D721Med (cell line): ENCODE measurements at regions not wholly inside any gene's neighbourhood (a gene's known extent, or its start where the extent isn't known, plus 50 kb on each side); places are given as distances from the start of the nearest gene placed in this dataset.

Source experiments
- DNase-seq: peaks from one replicate; pipeline ENCODE4 v3.0.0; 2011; ENCODE audit warnings: low spot score; ENCODE audit not compliant: insufficient read length
- FAIRE-seq: peaks from 2 replicates; lab custom pipeline; 2011; peaks lifted over from hg19 to GRCh38; lab: Jason Lieb, UNC
- TF ChIP-seq, protein P1 (sequence below): IDR thresholded peaks from 2 replicates; pipeline ENCODE4 v1.5.1; 2012; ENCODE audit warnings: mild to moderate bottlenecking, control low read depth; ENCODE audit not compliant: insufficient read depth; ENCODE audit errors: missing control alignments

- TF ChIP-seq, protein P1, sequence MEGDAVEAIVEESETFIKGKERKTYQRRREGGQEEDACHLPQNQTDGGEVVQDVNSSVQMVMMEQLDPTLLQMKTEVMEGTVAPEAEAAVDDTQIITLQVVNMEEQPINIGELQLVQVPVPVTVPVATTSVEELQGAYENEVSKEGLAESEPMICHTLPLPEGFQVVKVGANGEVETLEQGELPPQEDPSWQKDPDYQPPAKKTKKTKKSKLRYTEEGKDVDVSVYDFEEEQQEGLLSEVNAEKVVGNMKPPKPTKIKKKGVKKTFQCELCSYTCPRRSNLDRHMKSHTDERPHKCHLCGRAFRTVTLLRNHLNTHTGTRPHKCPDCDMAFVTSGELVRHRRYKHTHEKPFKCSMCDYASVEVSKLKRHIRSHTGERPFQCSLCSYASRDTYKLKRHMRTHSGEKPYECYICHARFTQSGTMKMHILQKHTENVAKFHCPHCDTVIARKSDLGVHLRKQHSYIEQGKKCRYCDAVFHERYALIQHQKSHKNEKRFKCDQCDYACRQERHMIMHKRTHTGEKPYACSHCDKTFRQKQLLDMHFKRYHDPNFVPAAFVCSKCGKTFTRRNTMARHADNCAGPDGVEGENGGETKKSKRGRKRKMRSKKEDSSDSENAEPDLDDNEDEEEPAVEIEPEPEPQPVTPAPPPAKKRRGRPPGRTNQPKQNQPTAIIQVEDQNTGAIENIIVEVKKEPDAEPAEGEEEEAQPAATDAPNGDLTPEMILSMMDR = no peak
- DNase-seq = no peak
- FAIRE-seq = no peak
Measured at GRCh38 chr2:16127276-16127940, 187.1 kb downstream of the MYCN start.

DNA sequence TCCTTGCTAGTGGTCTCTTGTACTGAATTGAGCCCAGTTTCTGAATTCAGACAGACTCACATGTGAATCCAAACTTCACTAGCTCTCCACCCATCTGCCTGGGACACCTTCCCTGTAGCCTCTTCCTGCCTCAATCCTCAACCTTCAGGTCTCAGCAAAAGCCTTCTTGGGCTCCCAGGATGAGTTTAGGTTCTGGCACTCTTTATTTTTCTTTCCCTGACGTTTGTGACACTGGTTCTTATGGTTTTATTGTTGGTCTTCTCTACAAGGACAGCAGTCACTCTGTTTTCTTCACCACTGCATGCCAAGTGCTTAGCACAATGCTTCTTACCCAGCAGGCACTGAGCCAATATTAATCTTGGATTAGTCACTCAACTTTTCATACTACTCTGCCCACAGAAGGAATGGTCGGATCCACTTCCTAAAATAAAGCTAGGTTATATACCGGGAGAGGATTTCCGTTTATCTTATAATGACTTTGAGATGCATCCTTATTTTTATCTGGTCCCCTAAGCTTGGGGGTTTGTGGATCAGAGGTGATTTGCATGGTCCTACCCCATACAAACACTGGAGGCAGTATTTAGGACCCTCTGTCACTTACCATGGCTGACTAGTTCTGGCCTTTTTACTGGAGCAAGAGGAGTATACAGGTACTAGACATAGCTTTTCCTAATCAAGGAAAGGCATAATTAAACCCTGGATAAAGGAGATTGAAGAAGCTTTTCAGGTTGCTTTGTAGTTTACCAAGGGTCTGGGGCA lies 186.3 kb downstream of the MYCN start:
- FAIRE-seq = no peak
- TF ChIP-seq, protein P1 = no peak
- no peak for DNase-seq

GRCh38 chr2:16125614-16126516 lies 185.5 kb downstream of the MYCN start:
- FAIRE-seq = no peak
- DNase-seq = no peak
- TF ChIP-seq, protein P1 = no peak

DNA sequence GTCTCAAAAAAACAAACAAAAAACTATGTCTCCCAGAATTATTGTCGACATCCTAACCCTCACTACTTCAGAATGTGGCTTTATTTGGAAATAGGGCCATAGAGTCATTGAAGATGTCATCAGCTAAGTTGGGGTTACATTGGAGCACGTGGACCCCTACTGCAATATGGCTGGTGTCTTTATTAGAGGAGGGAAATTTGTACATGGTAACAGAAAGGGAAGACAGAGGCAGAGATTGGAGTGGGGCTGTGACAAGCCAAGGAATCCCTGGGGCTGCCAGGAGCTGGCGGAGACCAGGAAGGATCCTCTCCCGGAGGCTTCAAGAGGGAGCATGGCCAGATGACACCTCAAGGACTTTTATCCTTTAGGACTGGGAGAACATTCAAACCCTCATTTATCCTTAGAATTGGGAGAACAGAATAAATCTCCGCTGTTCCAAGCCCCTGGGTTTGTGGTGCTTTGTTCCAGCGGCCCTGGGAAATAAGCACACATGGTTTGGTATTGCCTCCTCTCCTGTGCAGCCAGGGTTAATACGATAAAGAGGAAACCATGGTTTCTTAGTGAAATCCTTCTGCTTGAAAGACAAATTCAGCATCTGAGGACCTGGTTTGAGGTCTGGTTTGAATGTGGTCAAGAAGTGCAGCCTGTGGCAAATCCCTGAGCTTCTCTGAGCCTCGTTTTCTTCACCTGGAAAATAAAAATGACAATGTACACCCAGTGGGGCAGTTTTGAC lies 184.7 kb downstream of the MYCN start:
- FAIRE-seq (no peak), DNase-seq (no peak)
- TF ChIP-seq, protein P1 = no peak

DNA sequence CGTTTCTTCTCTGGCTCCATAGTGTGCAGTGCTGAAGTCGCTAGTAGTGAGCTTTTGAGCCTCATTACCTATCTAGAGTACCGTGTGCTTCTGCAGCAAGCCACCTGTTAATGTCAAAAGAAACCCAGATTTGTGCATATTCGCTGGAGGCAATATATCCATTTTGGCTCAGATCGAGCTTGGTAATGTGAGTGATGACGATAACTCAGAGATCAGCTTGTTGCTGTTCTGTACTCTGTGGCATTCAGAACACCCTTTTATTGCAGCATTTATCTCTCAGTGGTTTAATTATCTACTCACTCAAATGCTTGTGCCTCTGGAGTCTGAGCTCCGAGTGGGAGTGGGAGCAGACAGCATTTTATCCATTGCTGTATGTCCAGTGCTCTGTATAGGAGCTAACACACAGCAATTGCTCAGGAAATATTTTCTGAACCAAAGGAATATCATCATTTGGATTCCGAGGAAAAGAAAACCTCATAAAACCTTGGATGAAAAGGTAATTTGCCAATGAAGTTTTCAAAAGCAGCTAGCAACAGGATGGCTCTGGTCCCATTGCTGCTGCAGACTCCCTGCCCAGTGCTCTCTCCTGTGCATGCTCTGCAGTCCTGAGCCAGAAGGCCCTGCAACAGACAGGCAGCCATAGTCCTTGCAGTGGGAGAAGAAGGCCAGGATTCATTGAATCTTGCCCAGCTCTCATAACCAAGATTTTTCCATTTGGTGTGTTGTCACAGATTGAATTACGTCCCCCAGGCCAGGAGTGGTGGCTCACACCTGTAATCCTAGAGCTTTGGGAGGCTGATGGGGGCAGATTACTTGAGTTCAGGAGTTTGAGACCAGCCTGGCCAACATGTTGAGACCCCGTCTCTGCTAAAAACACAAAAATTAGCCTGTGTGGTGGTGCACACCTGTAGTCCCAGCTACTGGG lies 183.8 kb downstream of the MYCN start:
- TF ChIP-seq, protein P1 = no peak
- FAIRE-seq = no peak
- no peak for DNase-seq

DNA sequence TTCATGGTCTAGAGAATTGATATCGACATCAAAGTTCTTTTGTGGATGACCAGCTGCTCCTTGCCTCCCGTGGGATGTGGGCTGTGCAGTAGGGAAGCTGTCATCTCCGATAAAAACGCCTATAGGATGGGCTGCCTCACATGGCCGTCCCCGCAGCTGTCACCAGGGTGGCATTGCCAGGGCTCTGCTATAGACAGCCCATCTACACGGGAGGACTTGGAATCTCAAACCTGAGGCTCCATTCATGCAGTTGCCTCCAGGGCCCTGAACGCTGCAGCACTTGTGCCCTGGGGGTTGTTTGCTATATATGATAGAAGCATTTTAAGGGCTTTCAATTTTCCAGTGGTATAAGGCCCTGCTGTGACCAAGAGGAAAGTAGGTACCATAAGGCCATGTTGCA lies 183.1 kb downstream of the MYCN start:
- TF ChIP-seq, protein P1 = no peak
- FAIRE-seq (no peak), DNase-seq (no peak)
